ENCODE measurements at regions not wholly inside any gene's neighbourhood (a gene's known extent, or its start where the extent isn't known, plus 50 kb on each side); places are given as distances from the start of the nearest gene placed in this dataset.
"Not testable (repeated sequence)": the region's sequence is repeated elsewhere in the genome, so short reads cannot be mapped to it uniquely, and the experiment has no call there.

DNA sequence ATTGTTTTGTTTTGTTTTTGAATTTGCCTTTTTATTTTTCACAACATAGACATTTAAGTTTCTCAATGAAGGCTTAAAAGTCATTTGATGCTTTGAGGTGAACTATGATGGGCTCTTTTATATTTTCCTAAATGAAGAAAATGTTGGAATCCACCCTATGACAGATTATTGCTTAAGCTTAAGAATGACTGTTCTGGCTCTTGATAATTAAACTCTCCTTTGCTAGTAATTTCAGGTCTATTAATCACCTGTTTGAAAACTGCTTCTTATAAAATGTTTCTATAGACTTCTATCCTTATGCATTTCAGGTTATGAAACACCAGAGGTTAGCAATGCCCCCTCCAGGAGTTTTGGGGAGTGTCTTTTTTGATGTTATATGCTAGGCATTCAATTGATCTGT is 424.1 kb upstream of the DYNLRB2 start:
- DNase-seq, result no peak

DNA sequence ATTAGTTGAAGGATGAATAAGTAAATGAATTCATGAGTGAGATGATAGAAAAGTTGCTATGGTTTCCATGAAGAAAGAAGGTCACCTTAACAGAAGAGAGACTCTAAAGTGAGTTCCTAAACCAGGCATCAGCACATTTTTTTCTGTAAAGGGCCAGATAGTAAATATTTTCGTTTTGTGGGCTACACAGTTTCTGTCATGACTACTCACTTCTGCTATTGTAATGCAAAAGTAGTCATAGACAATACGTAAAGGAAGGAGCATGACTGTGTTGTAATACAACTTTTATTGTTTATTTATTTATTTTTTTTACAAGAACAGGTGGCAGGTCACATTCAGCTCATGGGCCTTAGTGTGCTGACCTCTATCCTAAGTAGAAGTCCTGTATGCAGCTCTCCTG is 426.1 kb upstream of the DYNLRB2 start:
- no peak for DNase-seq

DNA sequence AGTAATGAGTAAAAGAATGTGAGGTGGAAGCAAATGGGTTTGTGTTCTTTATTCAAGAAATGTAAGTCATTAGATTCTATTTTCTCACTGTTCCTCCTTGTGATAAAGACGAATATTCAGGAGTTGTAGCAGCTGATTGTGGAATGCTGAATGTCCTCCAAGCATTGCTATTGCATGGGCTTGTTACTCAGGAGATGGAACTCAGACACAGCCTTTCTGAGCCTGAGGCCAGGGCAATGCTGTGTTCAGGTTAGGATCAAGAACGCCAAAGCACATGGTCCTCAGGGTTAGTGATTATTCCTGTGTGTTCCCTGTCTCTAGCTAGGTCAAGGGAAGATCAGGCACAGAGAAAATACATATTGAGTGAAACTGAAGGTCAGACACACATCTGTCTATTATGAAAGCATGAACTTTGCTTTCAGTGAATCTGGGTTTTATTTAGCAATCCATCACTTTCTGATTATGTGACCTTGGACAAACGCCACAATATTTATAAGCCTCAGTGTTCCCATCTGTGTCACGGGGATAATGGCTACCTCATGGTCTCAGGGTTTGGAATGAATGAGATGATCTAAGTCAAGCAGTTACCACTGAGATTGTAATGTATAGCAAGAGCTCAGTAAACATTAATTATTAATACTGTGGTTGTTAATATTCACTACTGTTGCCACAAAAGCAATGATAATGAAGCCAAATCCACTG is 426.8 kb upstream of the DYNLRB2 start:
- DNase-seq, result no peak

DNA sequence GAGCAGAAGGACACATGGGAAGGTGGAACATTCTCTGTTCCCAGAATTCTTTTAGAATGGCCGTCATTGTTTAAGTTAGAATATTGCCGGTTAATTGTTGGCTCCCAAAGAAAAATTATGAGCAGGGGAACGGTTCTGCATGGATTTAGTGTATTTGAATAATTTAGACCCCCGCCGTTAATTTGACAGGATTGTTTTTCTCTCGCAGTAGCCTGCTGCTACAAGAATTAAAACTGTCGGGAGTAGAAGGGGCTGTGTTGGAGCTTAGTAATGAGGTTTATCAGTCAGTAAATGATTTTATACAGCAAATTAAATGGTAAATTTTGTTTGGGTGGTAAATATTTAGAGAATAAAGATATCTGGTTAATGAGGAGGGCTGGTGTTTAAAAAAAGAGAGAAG is 431.2 kb upstream of the DYNLRB2 start:
- DNase-seq, result no peak

DNA sequence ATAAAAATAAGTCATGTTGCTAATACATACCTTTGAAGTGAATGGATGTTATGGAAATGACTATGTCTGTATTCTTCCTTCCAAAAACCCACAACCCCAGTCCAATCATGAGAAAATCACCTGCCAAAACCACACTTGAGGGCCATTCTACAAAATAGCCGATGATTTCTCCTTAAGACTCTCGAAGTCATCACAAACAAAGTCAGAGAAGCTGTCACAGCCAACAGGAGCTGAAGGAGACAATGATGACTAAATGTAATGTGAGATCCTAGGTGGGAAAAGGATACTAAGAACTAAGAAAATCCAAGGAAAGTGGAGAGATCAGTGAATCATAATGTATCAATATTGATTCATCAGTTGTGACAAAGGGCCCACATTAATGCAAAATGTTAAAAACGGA is 432.9 kb upstream of the DYNLRB2 start:
- no peak for DNase-seq

DNA sequence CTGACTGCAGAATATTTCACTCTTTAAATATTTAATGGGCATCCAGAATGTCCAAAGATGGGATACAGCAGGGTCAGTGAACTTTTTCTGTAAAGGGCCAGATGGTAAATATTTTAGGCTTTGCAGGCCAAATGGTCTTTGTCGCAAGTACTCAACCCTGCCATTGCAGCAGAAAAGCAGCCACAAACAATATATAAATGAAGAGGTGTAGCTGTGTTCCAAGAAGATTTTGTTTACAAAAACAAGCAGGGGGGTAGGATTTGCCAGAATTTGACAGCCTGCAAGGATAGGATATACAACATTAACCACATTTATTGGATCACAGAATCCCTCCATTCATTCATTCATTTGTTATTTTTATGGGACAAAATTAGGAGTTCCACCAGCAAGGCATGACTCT is 435.0 kb upstream of the DYNLRB2 start:
- DNase-seq, result no peak

DNA sequence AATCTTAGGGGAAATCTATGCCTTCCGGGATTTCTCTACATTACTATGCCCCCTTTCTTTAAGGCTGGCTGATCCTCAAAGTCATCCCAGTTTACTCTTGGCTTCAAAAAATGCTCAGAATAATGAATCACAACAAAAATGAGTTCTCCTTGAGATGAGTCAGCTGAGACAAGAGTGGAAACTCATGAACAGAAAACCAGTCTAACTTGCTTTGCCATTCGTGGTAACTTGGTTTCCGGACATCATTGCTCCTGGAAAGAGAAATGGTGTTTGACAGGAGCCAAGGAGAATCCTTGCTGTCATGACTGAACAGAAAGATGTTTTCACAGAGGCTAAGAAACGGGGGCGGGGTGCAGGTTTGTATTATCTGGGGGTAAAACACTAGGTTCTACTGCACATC is 435.6 kb upstream of the DYNLRB2 start:
- no peak for DNase-seq

DNA sequence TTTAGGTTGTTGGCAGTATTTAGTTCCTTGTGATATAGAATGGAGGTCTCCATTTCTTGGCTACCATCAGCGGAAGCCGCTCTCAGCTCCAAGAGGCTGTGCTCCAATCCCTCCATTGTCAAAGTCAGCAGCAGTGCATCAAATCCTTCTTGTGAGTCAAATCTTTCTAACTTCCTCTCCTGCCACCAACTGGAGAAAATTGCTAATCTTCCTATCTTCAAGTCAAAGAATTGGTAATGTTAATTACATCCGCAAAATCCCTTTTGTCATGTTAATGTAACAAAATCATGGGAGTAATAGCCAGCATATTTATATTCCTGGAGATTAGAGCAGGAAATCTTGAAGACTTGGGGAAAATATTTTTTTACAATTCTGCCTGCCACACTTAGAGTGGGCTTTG is 436.4 kb upstream of the DYNLRB2 start:
- no peak for DNase-seq

DNA sequence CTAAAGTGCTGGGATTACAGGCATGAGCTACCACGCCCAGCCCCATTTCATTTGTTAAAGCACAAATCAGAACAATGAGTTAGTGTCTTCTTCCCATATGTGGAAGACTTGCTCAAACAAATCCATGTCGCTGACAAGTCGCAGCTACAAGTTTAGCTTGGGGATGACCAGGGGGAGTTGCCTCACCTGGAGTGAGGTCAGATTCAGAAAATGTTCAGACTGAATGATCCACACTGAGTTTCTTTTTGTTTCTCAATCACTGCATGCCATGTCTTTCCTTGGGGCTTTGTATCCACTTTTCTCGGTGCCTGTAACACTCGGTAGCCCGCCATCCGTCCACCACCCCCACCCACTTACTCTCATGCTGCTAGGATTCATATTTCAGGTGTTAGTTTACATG is 437.3 kb upstream of the DYNLRB2 start:
- no peak for DNase-seq

DNA sequence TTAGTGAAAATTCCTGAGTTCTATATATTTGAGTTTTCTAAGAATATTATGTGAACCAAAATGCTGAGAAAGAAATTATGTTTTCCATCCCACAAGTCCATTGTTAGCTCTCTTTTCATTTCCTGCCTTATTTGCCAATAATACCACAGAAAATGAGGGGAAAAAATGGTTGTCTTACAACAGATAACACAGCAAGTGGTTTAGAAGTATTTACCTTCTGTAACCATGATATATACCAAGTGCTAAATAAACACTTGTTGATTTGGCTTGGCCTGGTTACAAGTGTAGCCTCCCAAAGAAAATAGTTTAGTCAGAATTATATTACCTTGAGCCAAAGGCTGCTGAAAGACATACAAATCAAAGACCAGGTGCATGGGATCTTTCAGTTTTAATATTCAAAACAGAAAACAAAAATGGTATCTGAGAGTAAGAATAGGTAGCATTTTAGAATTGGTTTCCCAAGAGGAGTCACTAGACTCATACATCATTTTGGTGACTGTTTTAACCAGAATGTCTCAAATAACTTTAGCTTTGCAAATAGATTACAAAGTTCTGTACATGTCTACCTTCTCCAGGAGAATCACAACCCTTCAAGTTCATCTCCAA is 439.8 kb upstream of the DYNLRB2 start:
- DNase-seq, result no peak

DNA sequence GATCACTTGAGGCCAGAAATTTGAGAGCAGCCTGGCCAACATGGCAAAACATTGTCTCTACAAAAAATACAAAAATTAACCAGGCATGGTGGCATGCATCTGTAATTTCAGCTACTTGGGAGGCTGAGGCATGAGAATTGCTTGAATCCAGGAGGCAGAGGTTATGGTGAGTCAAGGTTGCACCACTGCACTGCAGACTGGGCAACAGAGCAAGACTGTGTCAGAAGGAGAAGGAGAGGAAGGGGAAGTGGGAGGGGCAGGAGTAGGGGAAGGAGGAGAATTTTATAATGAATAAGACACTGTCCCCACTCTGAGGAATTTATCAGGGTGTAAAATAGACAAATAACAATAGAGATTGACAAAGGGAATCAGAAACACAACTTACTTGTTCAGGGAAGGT is 440.6 kb upstream of the DYNLRB2 start:
- no peak for DNase-seq

DNA sequence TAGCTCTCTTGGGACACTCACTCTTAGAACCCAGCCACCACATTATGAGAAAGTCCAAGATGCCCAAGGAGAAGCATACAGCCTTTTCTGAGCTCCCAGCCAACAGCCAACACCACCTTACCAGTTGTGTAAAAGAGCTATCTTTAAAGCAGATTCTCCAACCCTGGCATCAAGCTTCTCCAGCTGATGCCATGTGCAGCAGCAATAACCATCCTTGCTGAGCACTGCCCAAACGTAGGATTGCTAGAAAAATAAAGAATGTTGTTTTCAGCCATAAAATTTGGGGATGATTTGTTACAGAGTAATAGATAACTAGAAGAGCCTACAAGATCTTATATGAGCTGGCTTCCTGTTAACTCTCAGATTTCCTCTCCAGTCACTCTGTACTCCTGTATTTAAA is 443.7 kb upstream of the DYNLRB2 start:
- no peak for DNase-seq

DNA sequence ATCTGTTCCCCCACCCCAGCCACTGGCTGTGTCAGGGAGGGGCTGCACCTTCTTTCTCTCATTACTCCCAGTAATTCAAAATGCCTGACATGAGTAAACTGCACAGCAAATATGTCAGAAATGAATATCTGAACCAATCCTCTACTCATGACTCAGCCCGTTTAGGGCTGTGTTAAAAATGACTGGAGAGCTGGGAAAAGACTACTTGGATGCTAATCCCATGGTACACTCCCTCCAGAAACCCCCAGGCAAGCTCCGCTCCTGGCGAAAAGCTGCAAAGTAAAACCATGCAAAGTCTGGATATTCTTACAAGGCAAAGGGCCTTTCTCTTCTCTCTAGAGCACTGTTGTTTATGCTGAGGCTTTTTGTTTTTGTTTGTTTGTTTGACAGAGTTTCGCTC is 448.1 kb upstream of the DYNLRB2 start:
- no peak for DNase-seq

DNA sequence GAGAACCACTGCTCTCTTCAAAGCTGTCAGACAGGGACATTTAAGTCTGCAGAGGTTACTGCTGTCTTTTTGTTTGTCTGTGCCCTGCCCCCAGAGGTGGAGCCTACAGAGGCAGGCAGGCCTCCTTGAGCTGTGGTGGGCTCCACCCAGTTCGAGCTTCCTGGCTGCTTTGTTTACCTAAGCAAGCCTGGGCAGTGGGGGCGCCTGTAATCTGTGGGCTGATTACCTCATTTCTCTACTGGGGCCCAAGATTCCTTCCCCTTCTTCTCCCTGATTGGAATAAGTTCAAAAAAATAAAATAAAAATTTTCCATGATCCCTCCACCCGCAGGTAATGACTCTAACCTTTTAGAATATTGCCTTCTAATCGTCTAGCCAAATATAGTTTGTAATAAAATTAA is 449.3 kb upstream of the DYNLRB2 start:
- not testable (repeated sequence) for DNase-seq

DNA sequence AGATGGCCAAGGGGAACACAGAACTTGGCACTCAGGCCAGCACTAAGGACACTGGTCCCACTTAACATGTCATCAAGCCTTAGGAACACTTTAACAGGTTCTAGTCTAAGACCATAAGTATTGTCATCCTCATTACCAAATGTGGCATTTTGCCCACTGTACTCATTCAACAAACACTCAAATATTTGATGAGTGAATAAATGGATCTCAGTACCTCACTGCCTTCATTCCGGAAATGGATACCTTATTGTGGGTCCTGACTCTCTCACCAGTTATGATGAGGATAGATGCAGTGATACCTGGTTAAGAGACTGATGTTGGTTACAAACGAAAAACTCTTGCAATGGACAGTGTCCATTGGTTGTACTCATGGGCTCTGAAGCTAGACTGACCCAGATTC is 455.2 kb upstream of the DYNLRB2 start:
- DNase-seq, result no peak

DNA sequence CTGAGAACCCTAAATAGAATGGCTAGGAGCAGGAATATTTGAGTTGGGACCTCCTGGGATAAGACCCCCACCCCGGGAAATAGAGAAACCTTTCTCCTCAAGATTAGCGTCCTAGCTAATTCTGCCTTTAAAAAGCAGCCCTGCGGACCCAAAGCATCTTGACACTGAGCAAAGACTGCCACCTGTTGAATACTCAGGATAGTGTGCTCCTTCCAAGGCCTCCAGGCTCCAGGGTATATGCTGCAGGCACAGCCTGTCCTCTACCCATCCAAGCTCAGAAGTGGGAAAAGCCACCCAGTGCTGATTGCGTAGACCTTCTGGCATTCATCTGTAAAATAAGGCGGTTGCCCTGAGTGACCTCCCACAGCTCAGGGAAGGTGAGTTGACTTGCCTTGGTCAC is 456.2 kb upstream of the DYNLRB2 start:
- peak; percentile 64 for DNase-seq

DNA sequence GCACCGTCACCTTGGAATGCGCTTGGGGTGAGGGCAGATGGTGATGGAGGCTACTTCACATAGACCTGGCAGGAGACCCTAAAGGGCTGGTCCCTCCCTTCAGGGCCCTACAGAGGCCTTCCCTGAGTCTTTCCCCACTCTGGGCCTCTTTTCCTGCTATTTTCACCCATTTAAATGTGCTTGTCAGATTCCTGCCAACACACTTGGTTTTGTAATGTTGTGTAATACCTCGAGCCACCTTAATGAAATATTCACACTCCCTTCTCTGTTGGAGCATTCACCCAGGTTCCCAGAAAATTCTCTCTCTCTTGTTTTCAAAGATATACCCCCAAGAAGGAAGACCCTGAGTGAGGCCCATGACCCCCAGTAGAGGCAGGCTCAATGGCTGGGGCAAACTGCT is 456.6 kb upstream of the DYNLRB2 start:
- DNase-seq, result no peak

DNA sequence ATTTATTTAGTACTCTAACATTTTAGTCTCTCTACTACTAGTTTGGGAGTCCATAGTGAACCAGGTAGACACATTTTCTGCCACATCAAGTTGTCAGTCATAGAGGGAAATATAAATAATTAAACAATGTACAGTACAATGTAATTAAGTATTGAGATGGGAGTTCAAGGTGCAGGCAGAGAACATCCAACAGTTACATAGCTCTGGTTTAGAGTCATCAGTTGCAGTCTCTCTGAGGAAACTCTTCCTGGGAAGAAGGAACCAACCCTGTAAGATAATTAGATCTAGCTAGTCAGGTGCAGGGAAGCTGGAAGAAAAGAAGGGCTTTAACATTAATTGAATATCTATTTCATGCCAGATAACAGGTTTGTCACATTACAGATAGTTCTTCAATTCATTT is 457.9 kb upstream of the DYNLRB2 start:
- no peak for DNase-seq

DNA sequence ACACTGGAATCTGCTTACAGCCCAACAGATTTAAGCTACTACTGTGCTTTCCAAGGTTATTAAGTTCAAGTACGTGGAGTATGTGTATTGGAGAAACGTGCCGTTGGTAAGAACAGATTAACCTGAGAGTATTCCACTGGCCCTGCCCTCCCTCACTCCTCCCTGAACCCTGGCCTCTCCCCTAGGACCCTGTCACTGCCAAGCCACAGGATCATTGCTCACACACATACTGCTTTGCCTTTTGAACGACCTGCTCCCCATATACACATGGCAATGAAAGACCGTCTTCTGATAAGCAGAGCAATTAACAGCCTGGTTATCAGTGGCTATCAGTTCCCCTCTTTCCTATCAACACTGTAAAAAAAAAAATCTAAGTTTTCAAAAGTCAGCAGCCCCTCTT is 458.9 kb upstream of the DYNLRB2 start:
- DNase-seq, result no peak

DNA sequence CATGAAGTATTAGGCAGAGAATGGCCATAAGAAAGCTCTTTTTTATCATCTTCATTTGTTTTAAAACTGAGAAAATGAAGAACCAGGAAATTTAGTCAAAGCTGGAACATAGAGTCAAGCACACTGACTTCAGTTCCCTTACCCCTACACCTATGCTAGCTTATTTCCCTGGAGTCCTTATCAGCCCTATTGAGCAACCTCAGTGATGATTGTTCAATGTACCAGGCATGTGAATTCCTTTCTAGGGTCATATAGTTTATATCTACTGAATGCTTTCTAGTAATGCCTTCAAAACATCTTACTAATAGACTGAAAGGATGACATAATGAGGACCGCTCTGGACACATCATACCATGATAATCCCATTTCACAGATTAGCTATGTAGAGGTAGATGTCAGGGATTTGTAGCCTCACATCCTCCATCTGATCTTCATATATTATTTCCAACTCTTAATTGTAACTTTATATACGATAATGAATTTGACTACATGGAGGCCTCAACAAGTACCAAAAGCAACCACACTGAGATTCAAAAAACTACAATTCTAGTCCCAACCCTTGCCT is 460.4 kb upstream of the DYNLRB2 start:
- DNase-seq, result no peak

DNA sequence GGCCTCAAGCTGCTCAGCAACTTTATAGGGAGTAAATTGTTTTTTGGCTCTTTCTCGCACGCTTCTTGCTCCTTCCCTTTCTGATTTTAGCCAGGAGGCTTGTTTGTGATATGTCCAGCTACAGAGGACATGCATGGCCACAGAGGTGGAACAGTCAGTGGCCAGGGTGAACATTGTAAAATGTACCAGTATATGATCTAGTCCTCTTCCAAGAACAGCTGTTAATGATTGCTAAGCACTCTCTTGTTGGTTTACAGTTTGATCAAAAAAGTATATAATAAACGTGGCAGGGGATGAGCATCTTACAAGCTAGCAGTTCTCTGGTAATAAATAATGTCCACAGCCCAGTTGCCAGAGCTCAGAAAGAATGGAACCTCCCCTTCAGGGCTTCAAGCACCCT is 461.7 kb upstream of the DYNLRB2 start:
- no peak for DNase-seq

DNA sequence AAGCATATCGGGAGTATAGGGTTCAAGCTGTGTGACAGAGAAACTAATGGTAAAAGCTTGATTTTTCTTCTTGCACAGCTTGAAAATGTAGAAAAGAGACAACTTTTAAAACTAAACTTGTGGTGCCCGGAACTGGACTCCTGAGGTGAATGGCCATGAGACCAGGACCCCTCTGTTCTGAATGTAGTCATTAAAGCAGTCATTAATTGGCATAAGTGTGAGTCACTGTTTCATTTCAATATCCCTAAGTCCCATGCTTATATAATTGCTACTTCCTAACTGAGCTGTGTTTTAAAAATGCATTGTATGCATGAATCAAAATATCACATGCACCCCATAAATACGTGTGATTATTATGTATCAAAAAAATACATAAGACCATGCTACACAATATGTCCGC is 463.1 kb upstream of the DYNLRB2 start:
- no peak for DNase-seq

DNA sequence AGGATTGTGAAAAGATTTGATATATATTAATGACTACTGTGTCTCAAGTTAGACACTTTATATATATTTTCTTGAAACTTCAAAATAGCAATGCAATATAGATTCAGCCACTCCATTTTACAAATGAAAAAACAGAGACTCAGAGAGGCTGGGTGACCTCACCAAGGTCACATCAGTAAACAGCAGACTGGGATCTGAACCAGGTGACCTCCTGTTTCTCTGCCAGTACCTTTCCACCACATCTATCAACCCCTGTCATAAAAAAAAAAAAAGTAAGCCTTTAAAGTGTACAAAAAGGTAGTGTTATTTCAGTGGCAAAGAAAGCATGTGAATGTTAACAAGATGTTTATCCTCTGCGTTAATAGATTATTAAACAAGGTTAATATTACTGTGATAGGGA is 466.5 kb upstream of the DYNLRB2 start:
- no peak for DNase-seq

DNA sequence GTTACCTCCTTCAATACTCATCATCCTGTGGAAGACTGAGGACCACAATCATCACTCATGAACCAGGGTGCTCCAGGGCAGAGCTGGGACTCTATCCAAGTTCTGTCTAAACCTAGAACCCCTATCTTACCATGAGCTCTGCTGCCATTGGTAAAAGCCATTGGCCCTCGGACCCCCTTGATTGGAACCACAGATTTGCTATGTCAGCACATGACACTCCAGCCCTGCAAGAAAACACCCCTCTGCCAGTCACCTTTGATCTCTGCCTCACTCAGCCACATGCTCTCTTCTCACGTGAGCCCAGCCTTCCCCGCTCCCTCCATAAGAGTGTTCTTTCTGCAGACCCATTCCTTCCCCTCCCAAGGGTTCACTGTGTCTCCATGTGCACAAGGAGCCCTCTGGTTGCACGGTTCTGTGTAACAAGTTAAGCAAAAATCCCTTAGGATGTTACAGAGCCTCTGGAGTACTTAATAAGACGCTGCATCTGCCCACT is 468.8 kb upstream of the DYNLRB2 start:
- DNase-seq, result no peak
